MM.1S (cell line): ENCODE measurements at regions not wholly inside any gene's neighbourhood (a gene's known extent, or its start where the extent isn't known, plus 50 kb on each side); places are given as distances from the start of the nearest gene placed in this dataset.

Experiments used
- DNase-seq: peaks from one replicate; pipeline ENCODE4 v3.0.0-alpha.2; 2015
- H2AFZ ChIP-seq: fragments of 300-600 bp; sonication (generic); 2 replicates; pipeline ENCODE4 v1.6.0; 2016; ENCODE audit warnings: antibody characterized with exemption, low read length
- H3F3A ChIP-seq: fragments of 300-600 bp; sonication (generic); 2 replicates; pipeline ENCODE4 v1.6.1; 2016; ENCODE audit warnings: mild to moderate bottlenecking, antibody characterized with exemption, low read length, moderate library complexity, mixed read lengths; ENCODE audit not compliant: insufficient read depth
- H3K27ac ChIP-seq: fragments of 300-600 bp; sonication (generic); 2 replicates; pipeline ENCODE4 v1.5.1; 2016; ENCODE audit warnings: mild to moderate bottlenecking, low read length
- H3K27me3 ChIP-seq: fragments of 300-600 bp; sonication (generic); replicated peaks from 2 replicates; pipeline ENCODE4 v1.6.0; 2016; ENCODE audit warnings: low read length; ENCODE audit not compliant: insufficient read depth
- H3K36me3 ChIP-seq: fragments of 300-600 bp; sonication (generic); replicated peaks from 2 replicates; pipeline ENCODE4 v1.6.1; 2016; ENCODE audit warnings: mild to moderate bottlenecking, low read length, mixed read lengths; ENCODE audit not compliant: insufficient read depth
- H3K4me1 ChIP-seq: fragments of 300-600 bp; sonication (generic); 2 replicates; pipeline ENCODE4 v1.6.1; 2016; ENCODE audit warnings: low read length, mixed read lengths
- H3K4me2 ChIP-seq: fragments of 300-600 bp; sonication (generic); 2 replicates; pipeline ENCODE4 v1.6.0; 2016; ENCODE audit warnings: low read depth, low read length
- H3K4me3 ChIP-seq: fragments of 300-600 bp; sonication (generic); 2 replicates; pipeline ENCODE4 v1.5.1; 2016; ENCODE audit warnings: low read length, mixed read lengths
- H3K79me2 ChIP-seq: fragments of 300-600 bp; sonication (generic); 2 replicates; pipeline ENCODE4 v1.6.1; 2016; ENCODE audit warnings: mixed run types, low read length, mixed read lengths
- H3K9ac ChIP-seq: fragments of 300-600 bp; sonication (generic); 2 replicates; pipeline ENCODE4 v1.6.1; 2016; ENCODE audit warnings: low read length, mixed read lengths
- H3K9me2 ChIP-seq: fragments of 300-600 bp; sonication (generic); replicated peaks from 2 replicates; pipeline ENCODE4 v1.6.1; 2016; ENCODE audit warnings: mild to moderate bottlenecking, low read length, mixed read lengths; ENCODE audit not compliant: insufficient read depth
- H3K9me3 ChIP-seq: fragments of 300-600 bp; sonication (generic); replicated peaks from 2 replicates; pipeline ENCODE4 v1.6.1; 2016; ENCODE audit warnings: mild to moderate bottlenecking, low read length, mixed read lengths; ENCODE audit not compliant: insufficient read depth
- H4K20me1 ChIP-seq: fragments of 300-600 bp; sonication (generic); 2 replicates; pipeline ENCODE4 v1.6.1; 2016; ENCODE audit warnings: mild to moderate bottlenecking, low read length, moderate library complexity, mixed read lengths; ENCODE audit not compliant: insufficient read depth
- CTCF ChIP-seq: fragments of 300-600 bp; sonication (generic); IDR thresholded peaks from 2 replicates; pipeline ENCODE4 v1.5.1; 2016; ENCODE audit warnings: antibody characterized with exemption, low read length, mixed read lengths
- EZH2 ChIP-seq: fragments of 300-600 bp; sonication (generic); optimal IDR thresholded peaks from 2 replicates; pipeline ENCODE3; 2017; ENCODE audit warnings: low read depth, mild to moderate bottlenecking, antibody characterized with exemption, low read length, mixed read lengths
- EZH2phosphoT487 ChIP-seq: fragments of 300-600 bp; sonication (generic); IDR thresholded peaks from 2 replicates; pipeline ENCODE4 v1.6.1; 2018; ENCODE audit warnings: antibody characterized with exemption, low read length

DNA sequence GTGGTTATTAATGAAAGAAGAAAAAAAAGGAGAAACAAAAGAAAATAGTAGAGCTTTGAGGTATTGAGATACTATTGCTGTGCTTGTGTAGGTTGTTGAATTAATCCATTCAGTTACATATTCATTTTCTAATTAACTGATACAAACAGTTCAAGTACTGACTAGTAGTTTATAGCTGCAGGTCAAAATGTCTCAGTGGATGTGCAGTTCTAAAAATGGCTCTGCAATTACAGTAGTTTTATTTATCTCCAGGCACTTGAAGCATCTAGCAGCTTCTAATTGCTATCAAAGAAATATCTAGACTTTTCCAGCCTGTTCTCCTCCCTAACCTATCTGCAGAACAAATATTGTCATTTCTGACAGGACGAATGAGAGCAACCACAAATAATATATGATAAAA lies 1887.7 kb upstream of the PCDH7 start:
- TF ChIP-seq CTCF (no peak), EZH2phosphoT487 (no peak), EZH2 (no peak)
- H3F3A ChIP-seq, result no peaks in the 10 kb centered on the region
- no peak overlapping the region for H3K4me2 ChIP-seq
- DNase-seq, result no peak
- no peak overlapping the region for H3K27ac ChIP-seq
- H3K4me3 ChIP-seq, result no peak overlapping the region
- no peaks in the 10 kb centered on the region for H3K27me3 ChIP-seq
- H3K36me3 ChIP-seq, result no peaks in the 10 kb centered on the region
- no peaks in the 10 kb centered on the region for H3K9me3 ChIP-seq
- H3K79me2 ChIP-seq, result no peaks in the 10 kb centered on the region
- no peaks in the 10 kb centered on the region for H3K9me2 ChIP-seq
- H3K9ac ChIP-seq, result no peak overlapping the region
- no peak overlapping the region for H2AFZ ChIP-seq
- H4K20me1 ChIP-seq, result no peaks in the 10 kb centered on the region
- H3K4me1 ChIP-seq, result no peaks in the 10 kb centered on the region

- Histone ChIP-seq H3K4me1 (no peaks in the 10 kb centered on the region), H3K27me3 (no peaks in the 10 kb centered on the region), H3K4me3 (no peak overlapping the region), H3K79me2 (no peaks in the 10 kb centered on the region), H3K27ac (no peak overlapping the region), H3K9me2 (no peaks in the 10 kb centered on the region), H3K9ac (no peak overlapping the region), H3K9me3 (no peaks in the 10 kb centered on the region), H3K36me3 (no peaks in the 10 kb centered on the region), H2AFZ (no peak overlapping the region), H3K4me2 (no peak overlapping the region), H3F3A (no peaks in the 10 kb centered on the region), H4K20me1 (no peaks in the 10 kb centered on the region)
- no peak for TF ChIP-seq CTCF
- no peak for TF ChIP-seq EZH2
- no peak for TF ChIP-seq EZH2phosphoT487
- DNase-seq, result no peak
Measured at GRCh38 chr4:28834120-28834519, 1886.0 kb upstream of the PCDH7 start.

DNA sequence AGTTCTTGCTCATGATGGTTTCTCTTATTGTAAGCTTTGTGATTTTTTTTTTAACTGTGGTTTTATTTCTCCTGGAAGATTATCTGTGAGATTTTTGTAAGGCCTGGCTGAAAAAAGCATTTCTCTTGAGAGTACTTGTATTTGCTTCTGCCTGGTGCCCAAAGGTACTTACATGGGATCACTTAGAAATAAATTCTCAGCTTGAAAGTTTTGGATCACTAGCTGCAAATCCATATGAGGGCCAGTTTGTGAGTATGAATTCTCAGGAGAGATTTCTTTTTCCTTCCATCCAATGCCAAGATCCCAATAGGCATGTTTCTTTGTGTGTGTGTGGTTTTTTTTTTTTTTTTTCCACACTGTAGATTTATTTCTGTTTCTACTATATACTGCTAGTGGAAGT lies 1884.7 kb upstream of the PCDH7 start:
- Histone ChIP-seq H3K27me3 (no peaks in the 10 kb centered on the region), H3K36me3 (no peaks in the 10 kb centered on the region), H4K20me1 (no peaks in the 10 kb centered on the region), H3K27ac (no peak overlapping the region), H3K9me2 (no peaks in the 10 kb centered on the region; the same call in 1 of the 2 replicates), H3K9ac (no peak overlapping the region), H3K9me3 (no peaks in the 10 kb centered on the region), H3K4me1 (no peaks in the 10 kb centered on the region), H3K79me2 (no peaks in the 10 kb centered on the region), H3K4me2 (no peak overlapping the region), H3F3A (no peaks in the 10 kb centered on the region), H3K4me3 (no peak overlapping the region), H2AFZ (no peak overlapping the region)
- TF ChIP-seq EZH2 (no peak), CTCF (no peak), EZH2phosphoT487 (no peak)
- DNase-seq, result no peak
